NT2/D1 (cell line): ENCODE measurements at regions not wholly inside any gene's neighbourhood (a gene's known extent, or its start where the extent isn't known, plus 50 kb on each side); places are given as distances from the start of the nearest gene placed in this dataset.

Source experiments
- DNase-seq: peaks from one replicate; pipeline ENCODE4 v3.0.0-alpha.2; 2011; ENCODE audit warnings: low read depth, low spot score
- H3K27me3 ChIP-seq: 2 replicates; pipeline ENCODE4 v1.6.0; 2011; ENCODE audit warnings: mild to moderate bottlenecking; ENCODE audit not compliant: insufficient read length, insufficient read depth
- H3K36me3 ChIP-seq: 2 replicates; pipeline ENCODE4 v1.6.1; 2011; ENCODE audit warnings: mild to moderate bottlenecking, low read length, mixed read lengths; ENCODE audit not compliant: insufficient read depth, insufficient read length
- H3K4me1 ChIP-seq: 2 replicates; pipeline ENCODE4 v1.5.1; 2011; ENCODE audit not compliant: insufficient read depth, insufficient read length
- H3K4me3 ChIP-seq: 2 replicates; pipeline ENCODE4 v1.5.1; 2011; ENCODE audit warnings: low read depth; ENCODE audit not compliant: insufficient read length
- H3K9ac ChIP-seq: 2 replicates; pipeline ENCODE4 v1.6.0; 2011; ENCODE audit warnings: low read depth; ENCODE audit not compliant: insufficient read length
- H3K9me3 ChIP-seq: 2 replicates; pipeline ENCODE4 v1.5.1; 2011; ENCODE audit warnings: mild to moderate bottlenecking, low read length; ENCODE audit not compliant: insufficient read depth
- SUZ12 ChIP-seq: IDR thresholded peaks from 2 replicates; pipeline ENCODE4 v1.6.1; 2011; ENCODE audit not compliant: insufficient read length, insufficient read depth; ENCODE audit errors: extremely low read depth
- YY1 ChIP-seq: IDR thresholded peaks from 2 replicates; pipeline ENCODE4 v1.6.1; 2011; ENCODE audit not compliant: insufficient read length, insufficient read depth
- ZNF274 ChIP-seq: IDR thresholded peaks from 2 replicates; pipeline ENCODE4 v1.6.1; 2011; ENCODE audit warnings: mild to moderate bottlenecking, low read depth, low read length

DNA sequence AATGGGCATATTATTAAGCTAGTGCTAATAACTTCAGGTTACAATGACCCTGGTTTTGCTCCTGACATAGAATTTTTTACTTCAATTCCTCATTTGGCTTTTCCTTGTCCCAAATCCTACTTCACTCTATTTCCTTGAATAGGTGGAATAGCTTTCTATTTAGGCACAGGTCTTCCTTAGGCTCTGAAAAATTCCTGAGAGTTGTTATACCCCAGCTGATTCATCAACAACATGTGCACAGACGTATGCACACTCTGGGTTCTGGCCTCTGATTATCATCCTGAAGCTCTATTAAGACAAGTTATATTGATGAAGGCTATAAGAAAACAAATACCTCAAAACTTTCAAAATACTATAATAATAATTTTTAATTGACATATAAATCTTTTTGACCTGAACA, 172.4 kb downstream of the NTMT2 start:
- H3K9ac ChIP-seq: no peak overlapping the region

DNA sequence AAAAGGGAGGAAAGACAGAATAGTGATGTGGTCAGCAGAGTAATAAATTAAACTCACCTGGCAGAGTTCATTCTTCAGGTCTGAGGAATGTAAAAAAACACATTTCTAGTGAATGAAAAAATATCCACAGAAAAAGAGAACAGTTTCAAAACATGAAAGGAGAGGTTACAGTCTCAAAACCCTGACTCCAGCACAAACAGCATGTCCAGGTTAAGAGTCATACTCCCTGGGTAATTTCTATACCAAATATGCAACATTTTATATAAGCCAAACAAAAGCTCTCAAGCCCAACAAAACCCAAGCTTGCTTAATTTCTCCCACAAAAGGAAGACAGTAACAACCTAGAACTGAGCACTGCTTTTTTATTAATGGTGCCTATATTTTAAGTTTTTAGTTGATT, 173.0 kb downstream of the NTMT2 start:
- Histone ChIP-seq H3K27me3 (no peaks in the 10 kb centered on the region), H3K36me3 (no peaks in the 10 kb centered on the region), H3K4me1 (no peaks in the 10 kb centered on the region), H3K9me3 (no peaks in the 10 kb centered on the region), H3K4me3 (no peak overlapping the region), H3K9ac (no peak overlapping the region)
- no peak for TF ChIP-seq ZNF274
- no peak for DNase-seq

More for the DNA sequence above, 172.4 kb downstream of the NTMT2 start:
- Histone ChIP-seq H3K4me3 (no peak overlapping the region), H3K36me3 (no peaks in the 10 kb centered on the region), H3K9me3 (no peaks in the 10 kb centered on the region), H3K4me1 (no peaks in the 10 kb centered on the region), H3K27me3 (no peaks in the 10 kb centered on the region)
- TF ChIP-seq YY1 (no peak), ZNF274 (no peak), SUZ12 (no peak)
- no peak for DNase-seq

DNA sequence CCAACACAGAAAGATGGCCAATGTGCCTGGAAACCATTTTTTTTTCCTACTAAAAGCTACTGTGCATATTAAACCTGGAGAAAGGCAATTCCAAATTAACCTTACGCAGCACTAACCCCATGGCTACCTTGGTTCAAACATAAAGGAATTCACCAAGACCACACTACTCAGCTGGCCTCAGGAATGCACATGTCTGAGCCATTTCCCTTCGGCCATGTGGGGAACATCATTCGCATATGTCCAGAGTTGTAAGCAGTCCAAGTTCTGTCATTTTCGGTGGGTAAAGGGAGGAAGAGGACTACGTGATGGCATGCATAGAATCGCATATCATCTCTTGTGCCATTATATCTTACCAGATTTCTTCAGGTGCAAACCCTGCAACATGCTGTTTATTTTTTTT, 175.4 kb downstream of the NTMT2 start:
- Histone ChIP-seq H3K9ac (no peak overlapping the region), H3K4me1 (no peaks in the 10 kb centered on the region), H3K27me3 (no peaks in the 10 kb centered on the region), H3K4me3 (no peak overlapping the region), H3K9me3 (no peaks in the 10 kb centered on the region), H3K36me3 (no peaks in the 10 kb centered on the region)
- no peak for TF ChIP-seq SUZ12
- no peak for TF ChIP-seq YY1
- TF ChIP-seq ZNF274: no peak
- DNase-seq: no peak

DNA sequence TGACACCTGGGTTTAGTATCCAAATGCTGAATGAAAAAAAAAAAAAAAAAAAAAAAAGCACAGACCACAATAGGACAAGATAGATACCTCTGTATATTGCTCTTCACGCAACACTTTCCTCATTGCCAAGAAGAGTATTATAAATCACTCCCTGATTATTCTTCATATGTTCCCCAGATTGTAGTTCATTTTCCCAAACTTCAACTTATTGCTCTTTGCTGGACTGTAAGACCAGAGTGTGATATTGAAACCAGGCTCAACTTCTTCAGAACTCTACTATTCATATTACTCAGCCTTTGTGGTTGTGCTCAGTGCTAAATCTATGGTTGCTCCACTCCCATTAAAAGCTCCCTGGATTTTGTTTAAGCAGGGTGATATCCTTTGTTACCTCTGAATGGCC, 180.4 kb downstream of the NTMT2 start:
- Histone ChIP-seq H3K4me1 (no peaks in the 10 kb centered on the region), H3K9me3 (no peaks in the 10 kb centered on the region), H3K4me3 (no peak overlapping the region), H3K36me3 (no peaks in the 10 kb centered on the region), H3K27me3 (no peaks in the 10 kb centered on the region), H3K9ac (no peak overlapping the region)
- no peak for DNase-seq
- TF ChIP-seq SUZ12 (no peak), YY1 (no peak), ZNF274 (no peak)

DNA sequence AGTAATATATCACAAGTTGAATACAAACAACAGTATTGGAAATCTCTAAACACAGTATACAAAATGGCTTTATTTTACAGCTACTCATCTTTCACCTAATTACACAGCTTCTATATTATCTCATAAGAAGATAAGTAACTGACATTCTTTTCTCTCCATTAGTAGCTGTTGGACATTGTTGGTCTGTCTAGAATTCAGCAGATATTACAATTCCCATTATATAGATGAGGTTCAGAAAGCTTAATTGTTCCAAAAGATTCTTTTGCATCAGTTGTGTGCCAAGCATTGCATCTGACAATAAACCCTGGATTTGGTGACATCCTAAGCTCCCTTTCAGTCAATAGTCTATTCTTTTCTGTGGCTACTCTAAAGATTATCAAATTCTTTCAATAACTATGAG, 187.0 kb downstream of the NTMT2 start:
- TF ChIP-seq ZNF274: no peak
- no peak for TF ChIP-seq SUZ12
- no peak for TF ChIP-seq YY1
- no peaks in the 10 kb centered on the region for H3K4me1 ChIP-seq

DNA sequence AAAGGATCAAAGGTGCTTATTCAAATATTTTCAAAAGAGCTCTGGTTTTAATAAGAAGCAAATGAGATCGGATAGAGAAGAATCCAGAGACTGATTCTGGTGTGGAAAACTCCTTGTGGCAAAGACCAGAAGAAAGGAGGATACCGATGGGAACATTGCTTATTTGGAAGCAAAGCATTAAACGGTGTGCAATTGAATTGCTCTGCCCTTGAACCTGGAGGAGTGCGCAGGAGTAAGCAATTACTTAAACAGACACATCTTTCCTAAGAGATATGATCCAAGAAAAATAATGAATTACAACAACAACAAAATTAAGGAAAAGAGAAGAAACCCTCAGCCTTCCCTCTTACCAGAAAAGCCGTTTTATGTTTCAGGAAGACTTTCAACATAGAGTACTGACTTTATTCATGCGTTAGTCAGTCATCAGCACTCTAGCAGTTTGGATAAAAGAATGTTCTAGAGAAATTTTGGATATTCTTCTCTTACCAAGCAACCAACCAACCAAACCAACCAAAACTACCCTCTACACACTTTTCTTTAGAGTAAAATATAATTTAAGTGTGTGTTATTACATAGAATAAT, 191.7 kb downstream of the NTMT2 start:
- Histone ChIP-seq H3K36me3 (no peaks in the 10 kb centered on the region), H3K9ac (no peak overlapping the region), H3K4me1 (no peaks in the 10 kb centered on the region), H3K9me3 (peaks cover 5% of the 10 kb centered on the region; the same call in 1 of the 2 replicates), H3K27me3 (no peaks in the 10 kb centered on the region), H3K4me3 (no peak overlapping the region)
- TF ChIP-seq YY1: no peak
- no peak for TF ChIP-seq SUZ12
- no peak for TF ChIP-seq ZNF274
- DNase-seq: no peak

More for the DNA sequence above, 187.0 kb downstream of the NTMT2 start:
- Histone ChIP-seq H3K36me3 (no peaks in the 10 kb centered on the region), H3K9me3 (peaks cover 5% of the 10 kb centered on the region; the same call in 1 of the 2 replicates), H3K4me3 (no peak overlapping the region), H3K9ac (no peak overlapping the region), H3K27me3 (no peaks in the 10 kb centered on the region)
- no peak for DNase-seq

DNA sequence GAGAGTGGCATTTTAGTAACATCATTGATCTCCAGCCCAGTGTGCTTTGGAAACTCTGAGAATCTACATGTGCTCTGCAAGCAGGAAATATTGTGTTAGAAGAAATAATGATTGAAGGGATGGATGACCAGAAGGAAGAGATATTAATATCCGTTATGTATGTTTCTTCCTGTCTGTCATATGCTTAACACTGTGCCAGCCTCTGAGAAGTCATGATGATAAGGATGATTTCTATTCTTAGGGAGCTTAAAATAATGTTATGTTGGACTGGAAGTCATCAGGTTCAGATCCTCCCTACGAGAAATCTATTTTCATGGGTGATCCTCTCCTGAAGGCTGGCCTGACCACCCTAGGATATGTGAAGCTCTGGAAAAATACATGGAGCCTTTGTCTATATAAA, 192.4 kb upstream of the GORAB start:
- no peak for DNase-seq
- Histone ChIP-seq H3K9me3 (peaks cover under 1% of the 10 kb centered on the region; the same call in 1 of the 2 replicates), H3K36me3 (no peaks in the 10 kb centered on the region), H3K27me3 (no peaks in the 10 kb centered on the region), H3K9ac (no peak overlapping the region), H3K4me3 (no peak overlapping the region), H3K4me1 (no peaks in the 10 kb centered on the region)
- TF ChIP-seq ZNF274 (no peak), SUZ12 (no peak), YY1 (no peak)

DNA sequence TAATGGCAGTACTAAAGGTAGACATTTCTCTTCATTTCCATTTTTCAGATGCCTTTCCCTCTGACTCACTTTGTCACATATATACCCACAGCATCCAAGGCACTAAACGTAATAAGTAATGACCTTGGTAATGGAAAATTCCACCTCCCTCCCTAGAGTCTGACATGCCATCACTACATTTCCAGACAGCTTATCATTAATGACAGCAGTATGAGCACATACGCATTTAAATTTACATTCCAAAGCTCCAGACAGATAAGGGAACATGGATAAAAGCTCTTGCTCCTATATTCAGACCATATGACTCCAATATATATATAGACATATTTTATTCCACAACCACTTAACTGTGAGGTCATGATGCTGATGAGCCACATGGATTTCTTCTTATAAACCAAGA, 191.7 kb upstream of the GORAB start:
- no peak for DNase-seq
- Histone ChIP-seq H3K9me3 (no peaks in the 10 kb centered on the region; the same call in 1 of the 2 replicates), H3K4me3 (no peak overlapping the region), H3K9ac (no peak overlapping the region), H3K27me3 (no peaks in the 10 kb centered on the region), H3K36me3 (no peaks in the 10 kb centered on the region), H3K4me1 (no peaks in the 10 kb centered on the region)
- no peak for TF ChIP-seq ZNF274
- TF ChIP-seq SUZ12: no peak
- TF ChIP-seq YY1: no peak
